ENCODE measurements at regions not wholly inside any gene's neighbourhood (a gene's known extent, or its start where the extent isn't known, plus 50 kb on each side); places are given as distances from the start of the nearest gene placed in this dataset.
"Not testable (repeated sequence)": the region's sequence is repeated elsewhere in the genome, so short reads cannot be mapped to it uniquely, and the experiment has no call there.

DNA sequence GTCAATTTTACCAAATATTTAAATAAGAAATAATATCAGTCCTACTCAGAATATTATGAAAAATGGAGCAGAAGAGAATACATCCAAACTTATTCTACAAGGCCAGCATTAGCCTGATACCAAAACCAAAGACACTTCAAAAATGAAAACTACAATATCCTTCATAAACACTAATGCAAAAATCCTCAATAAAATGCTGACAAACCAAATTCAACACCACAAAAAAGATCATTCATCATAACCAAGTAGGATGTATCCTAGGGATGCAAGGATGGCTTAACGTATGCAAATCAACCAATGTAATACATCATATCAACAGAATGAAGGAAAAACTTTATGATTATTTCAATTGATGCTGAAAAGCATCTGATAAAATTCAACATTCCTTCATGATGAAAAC is 352.4 kb upstream of the ADGRB3 start:
- Histone ChIP-seq H3K27me3 (no peaks in the 10 kb centered on the region), H3K9me3 (no peaks in the 10 kb centered on the region), H3K4me3 (no peak overlapping the region), H3K36me3 (no peaks in the 10 kb centered on the region)
- no peak for DNase-seq

DNA sequence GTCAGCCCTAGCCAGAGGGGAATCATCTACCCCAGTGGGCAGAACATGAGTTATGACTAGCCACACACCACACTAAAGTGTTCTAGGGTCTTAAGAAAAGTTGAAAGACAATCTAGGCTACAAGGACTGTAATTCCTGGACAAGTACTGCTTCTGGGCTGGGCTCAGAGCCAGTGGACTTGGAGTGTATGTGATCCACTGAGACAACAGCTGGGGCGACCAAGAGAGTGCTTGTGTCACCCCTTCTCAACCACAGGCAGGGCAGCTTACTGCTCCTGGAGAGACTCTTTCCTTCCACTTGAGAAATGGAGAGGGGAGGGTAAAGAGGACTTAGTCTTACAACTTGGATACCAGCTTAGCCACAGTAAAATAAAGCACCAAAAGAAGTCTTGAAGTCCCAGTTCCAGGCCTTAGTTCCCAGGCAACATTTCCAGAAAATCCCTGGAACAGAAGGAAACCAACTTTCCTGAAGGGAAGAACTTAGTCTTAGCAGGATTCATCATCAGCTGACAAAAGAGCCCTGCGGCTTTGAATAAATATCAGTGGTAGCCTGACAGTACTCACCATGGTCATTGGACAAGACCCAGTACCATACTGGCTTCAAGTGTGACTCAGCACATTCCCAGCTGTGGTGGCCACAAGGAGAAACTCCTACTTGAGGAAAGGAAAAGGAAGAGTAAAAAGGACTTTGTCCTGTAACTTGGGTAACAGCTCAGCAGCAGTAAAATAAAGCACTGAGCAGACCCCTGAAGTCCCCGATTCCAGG is 355.1 kb upstream of the ADGRB3 start:
- Histone ChIP-seq H3K36me3 (no peaks in the 10 kb centered on the region), H3K4me3 (no peak overlapping the region), H3K9me3 (no peaks in the 10 kb centered on the region), H3K27me3 (no peaks in the 10 kb centered on the region)
- peak; percentile 57 for DNase-seq

DNA sequence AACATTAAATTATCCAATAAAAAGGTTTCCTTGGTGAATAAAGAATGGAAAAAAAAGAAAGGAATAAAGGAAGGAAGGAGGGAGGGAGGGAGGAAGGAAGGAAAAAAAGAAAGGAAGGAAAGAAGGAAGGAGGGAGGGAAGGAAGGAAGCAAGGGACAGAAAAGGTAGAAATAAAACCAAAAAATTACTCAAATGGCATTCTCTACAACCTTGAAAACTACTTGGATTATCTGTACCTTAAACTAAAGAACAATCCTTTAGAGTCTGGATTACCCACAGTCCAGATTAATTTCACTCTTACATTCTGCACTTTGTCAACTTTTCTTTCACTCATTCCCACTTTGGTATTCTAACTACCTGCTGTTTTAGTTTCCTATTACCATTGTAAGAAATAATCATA is 361.8 kb upstream of the ADGRB3 start:
- DNase-seq = no peak
- no peaks in the 10 kb centered on the region for H3K36me3 ChIP-seq
- no peaks in the 10 kb centered on the region for H3K27me3 ChIP-seq
- H3K9me3 ChIP-seq = no peaks in the 10 kb centered on the region
- no peak overlapping the region for H3K4me3 ChIP-seq

DNA sequence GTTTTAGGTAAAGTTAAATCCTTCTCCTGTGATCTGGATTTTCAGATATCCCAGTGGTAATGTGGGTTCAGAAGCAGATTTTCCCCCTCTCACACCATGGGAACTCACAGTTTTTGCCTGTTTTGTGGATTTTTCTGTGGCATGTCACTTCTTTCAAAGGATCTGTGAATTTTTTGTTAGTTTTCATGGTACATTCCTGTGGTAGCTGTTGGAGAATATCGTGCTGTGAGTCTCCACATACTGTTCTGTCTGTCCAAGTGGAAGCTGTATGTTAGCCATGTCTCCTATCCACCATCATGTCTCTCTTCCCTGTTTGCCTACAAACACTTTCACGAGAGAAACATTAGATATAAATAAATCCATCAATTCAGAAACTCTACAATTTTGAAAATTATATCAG is 378.7 kb upstream of the ADGRB3 start:
- Histone ChIP-seq H3K9me3 (no peaks in the 10 kb centered on the region), H3K27me3 (no peaks in the 10 kb centered on the region), H3K4me3 (no peak overlapping the region), H3K36me3 (no peaks in the 10 kb centered on the region)
- no peak for DNase-seq

DNA sequence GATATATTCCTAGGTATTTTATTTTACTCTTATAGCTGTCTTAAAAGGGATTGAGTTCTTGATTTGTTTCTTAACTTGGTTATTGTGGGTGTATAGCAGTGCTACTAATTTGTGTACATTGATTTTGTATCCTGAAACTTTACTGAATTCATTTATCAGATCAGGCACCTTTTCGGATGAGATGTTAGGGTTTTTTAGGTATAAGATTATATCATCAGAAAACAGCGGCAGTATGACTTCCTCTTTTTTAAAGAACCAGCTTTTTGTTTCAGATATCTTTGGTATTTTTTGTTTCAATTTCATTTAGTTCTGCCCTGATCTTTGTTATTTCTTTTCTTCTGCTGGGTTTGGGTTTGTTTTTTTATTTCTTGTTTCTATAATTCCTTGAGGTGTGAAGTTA is 382.4 kb upstream of the ADGRB3 start:
- no peak for DNase-seq
- Histone ChIP-seq H3K27me3 (no peaks in the 10 kb centered on the region), H3K4me3 (no peak overlapping the region), H3K36me3 (no peaks in the 10 kb centered on the region), H3K9me3 (no peaks in the 10 kb centered on the region)

DNA sequence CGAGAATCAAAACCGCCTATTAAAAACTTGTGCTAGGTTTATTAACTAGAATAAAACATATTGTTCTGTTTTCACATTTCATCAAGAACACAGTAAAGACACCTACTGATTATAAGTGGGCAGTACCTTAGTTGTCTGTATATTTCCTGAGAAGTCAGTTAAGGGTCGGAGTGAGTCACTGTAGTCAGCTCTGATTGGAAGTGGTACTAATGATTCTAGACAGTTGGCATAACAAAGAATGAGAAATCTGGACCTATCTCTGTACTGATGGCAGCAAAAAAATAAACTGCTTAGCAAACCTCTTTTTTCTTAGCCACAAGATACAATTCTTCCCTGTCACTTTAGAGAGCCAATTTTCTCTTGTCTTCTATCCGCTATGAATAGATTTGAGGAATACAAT is 387.3 kb upstream of the ADGRB3 start:
- H3K9me3 ChIP-seq = no peaks in the 10 kb centered on the region
- no peaks in the 10 kb centered on the region for H3K27me3 ChIP-seq
- H3K36me3 ChIP-seq = no peaks in the 10 kb centered on the region
- no peak for DNase-seq
- H3K4me3 ChIP-seq = no peak overlapping the region

DNA sequence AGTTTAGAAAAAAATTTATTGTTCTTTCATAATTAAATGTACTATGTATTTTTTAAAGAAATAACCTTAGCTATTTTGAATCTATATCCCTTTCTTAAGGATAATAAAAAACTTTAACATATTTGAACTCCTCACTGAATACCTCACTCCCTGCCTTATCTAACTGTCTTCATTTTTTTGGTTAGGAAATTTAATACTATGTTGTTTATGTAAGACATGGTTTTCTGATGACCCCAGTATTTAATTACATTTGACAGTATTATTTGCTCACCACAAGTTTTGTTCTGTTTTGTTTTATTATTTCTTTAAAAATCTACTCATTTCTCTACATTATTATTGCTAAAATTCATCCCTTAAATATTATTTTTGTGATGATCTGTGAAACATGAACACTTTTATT is 394.4 kb upstream of the ADGRB3 start:
- H3K9me3 ChIP-seq = no peaks in the 10 kb centered on the region
- DNase-seq = no peak
- H3K36me3 ChIP-seq = no peaks in the 10 kb centered on the region
- no peak overlapping the region for H3K4me3 ChIP-seq
- no peaks in the 10 kb centered on the region for H3K27me3 ChIP-seq

DNA sequence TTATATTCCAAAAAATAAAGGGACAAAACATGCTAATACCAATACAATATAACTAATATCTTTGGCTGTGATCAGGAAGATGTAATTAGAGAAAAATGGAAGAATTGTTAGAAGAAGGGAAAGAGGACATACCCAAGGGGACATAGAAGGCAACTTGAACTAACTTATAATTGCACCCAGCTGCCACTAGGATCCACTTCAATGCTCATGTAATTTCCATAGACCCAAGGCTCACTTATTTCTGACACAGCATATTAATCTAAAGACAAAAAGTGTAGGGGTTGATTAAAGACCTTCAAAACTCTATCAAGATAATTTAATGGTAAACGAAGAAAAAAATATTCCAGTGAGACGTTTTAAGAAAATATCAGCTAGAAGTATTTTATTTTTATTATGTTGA is 396.0 kb upstream of the ADGRB3 start:
- H3K4me3 ChIP-seq = no peak overlapping the region
- DNase-seq = no peak
- no peaks in the 10 kb centered on the region for H3K36me3 ChIP-seq
- H3K9me3 ChIP-seq = no peaks in the 10 kb centered on the region
- no peaks in the 10 kb centered on the region for H3K27me3 ChIP-seq

DNA sequence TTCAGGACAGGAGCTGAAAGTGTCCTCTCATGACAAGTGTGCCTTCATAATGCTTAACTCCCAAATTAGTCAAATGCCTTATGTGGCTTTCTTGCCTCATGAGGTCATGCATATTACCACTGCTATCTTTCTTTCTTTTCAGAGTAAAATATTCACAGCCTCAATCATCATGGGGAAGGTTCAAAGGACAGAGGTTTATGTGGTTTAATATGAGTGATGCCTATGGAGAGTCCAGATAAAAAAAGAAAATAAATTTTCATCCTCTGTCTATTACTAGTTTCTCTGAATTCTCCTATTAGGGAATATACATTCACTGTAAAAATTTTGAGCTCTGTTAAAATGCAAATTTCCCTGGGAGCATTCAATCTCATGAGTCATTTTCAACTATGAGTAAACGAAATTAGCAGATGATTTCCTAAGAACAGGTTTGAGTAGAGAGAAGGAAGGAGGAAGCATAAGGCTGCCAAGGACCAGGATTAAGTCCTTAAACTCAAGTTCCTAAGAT is 396.9 kb upstream of the ADGRB3 start:
- no peak for DNase-seq
- no peaks in the 10 kb centered on the region for H3K9me3 ChIP-seq
- H3K4me3 ChIP-seq = no peak overlapping the region
- no peaks in the 10 kb centered on the region for H3K27me3 ChIP-seq
- no peaks in the 10 kb centered on the region for H3K36me3 ChIP-seq

DNA sequence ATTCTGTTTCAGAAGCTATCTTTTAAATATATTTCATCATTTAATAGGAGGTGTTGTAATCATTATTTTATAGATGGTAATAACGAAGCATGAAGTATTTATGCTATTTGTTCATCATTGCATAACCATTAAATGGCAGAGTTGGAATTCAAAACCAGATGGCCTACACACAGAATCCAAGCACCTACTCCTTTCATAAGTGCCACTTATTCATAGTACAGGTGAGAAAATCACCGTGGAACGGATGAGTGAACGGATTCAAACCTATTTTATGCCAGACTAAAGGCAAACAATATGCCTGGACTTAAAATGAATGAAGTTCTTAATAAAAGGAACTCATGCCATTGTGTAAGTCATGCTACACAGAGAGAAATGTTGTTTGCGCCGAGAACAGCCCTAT is 397.9 kb upstream of the ADGRB3 start:
- Histone ChIP-seq H3K36me3 (no peaks in the 10 kb centered on the region), H3K9me3 (no peaks in the 10 kb centered on the region), H3K27me3 (no peaks in the 10 kb centered on the region), H3K4me3 (no peak overlapping the region)
- no peak for DNase-seq

DNA sequence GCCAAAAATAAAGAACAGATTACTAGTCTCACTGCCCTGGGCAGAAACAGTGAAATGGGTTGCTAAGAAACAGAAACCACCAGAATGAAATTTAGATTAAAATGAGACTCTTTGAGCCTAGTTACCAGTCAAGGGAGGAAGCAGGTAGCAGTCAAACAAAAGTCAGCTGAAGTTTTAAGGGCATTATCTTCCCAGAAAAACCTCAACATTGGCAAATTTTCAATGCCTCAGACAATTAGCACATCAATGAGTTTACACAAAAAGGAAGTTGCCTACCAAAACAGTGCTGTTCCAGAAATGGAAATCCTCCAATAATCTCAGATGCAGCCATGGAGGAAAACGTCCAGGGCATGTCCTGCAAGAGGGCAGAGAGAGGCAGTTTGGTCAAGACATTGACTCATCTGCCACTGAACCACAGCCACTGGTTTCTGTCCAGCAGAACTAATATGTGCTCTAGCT is 399.7 kb upstream of the ADGRB3 start:
- DNase-seq = peak; percentile 19
- Histone ChIP-seq H3K36me3 (no peaks in the 10 kb centered on the region), H3K27me3 (no peaks in the 10 kb centered on the region), H3K9me3 (no peaks in the 10 kb centered on the region), H3K4me3 (no peak overlapping the region)

DNA sequence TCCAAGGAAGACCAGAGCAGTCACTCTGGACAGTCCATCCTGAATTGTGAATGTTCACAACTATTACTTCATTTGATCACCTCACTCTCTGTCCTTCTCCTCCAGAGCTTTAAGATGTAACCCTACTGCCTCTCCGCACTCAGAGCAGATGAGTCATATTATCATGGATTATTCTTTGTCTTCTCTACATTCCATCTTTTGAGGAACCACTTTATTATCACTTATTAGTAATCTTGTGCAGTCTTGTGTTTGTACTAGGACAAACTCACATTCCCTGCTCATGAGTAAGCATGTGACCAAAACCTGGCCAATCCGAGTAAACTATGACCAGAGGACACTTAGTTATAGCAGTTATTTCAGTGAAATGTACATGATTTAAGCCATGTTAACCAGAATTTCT is 401.5 kb upstream of the ADGRB3 start:
- Histone ChIP-seq H3K4me3 (no peak overlapping the region), H3K27me3 (no peaks in the 10 kb centered on the region), H3K36me3 (no peaks in the 10 kb centered on the region), H3K9me3 (no peaks in the 10 kb centered on the region)
- DNase-seq = no peak

DNA sequence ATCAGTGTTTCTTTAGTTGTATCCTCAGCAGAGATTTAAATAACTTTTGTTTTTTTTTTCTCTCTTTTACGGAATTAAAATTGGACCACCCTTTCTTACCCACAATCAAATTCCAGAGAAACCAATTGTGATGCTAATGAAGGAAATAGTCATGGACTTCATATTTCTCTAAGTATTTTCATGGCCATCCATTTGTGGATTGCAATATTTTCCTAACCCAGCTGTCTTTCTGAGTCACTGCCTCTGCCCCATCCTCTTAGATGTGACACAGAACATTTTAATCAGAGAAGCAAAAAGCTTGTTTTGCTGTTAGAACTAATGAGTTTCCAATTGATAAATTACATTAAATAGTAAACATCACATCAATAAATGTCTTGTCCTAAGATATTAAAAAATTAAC is 405.5 kb upstream of the ADGRB3 start:
- H3K36me3 ChIP-seq = no peaks in the 10 kb centered on the region
- no peaks in the 10 kb centered on the region for H3K9me3 ChIP-seq
- DNase-seq = no peak
- H3K27me3 ChIP-seq = no peaks in the 10 kb centered on the region
- no peak overlapping the region for H3K4me3 ChIP-seq

DNA sequence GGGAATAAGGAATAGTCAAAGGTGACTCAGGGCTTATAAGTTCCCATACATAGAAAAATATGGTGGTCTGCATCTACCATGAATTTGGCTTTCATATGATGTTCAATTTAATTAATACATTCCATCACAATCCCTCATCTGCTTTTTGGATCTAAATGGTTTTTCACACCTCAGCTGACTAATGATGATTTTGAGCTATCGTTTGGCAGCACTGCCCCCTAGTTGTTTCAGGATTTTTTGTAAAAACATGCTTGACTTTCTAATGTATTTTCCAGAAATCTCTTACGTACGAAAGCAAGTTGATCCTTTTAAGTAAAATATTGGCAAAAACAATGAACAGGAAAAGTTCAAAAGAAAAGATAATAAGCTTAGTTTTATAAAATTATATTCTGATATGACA is 408.6 kb upstream of the ADGRB3 start:
- H3K9me3 ChIP-seq = no peaks in the 10 kb centered on the region
- H3K27me3 ChIP-seq = no peaks in the 10 kb centered on the region
- H3K36me3 ChIP-seq = no peaks in the 10 kb centered on the region
- DNase-seq = no peak
- no peak overlapping the region for H3K4me3 ChIP-seq

DNA sequence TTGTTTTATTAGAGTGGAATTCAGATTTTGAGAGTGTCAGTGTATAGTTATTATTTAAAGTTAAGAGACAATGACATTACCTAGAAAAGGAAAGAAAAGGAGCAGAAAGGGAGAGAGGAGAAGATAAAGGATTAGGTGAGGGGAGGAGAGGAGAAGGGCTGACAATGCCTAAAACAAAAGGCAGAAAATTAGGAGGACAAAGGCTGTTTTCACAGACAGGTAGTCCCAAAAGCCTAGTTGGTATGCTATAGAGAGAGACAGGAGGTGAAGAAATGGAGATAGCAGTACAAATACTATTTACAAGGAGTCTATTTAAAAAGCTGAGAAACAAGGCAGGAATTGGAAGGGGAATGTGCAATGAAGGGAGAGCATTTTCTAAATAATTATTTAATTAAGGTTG is 409.4 kb upstream of the ADGRB3 start:
- Histone ChIP-seq H3K4me3 (no peak overlapping the region), H3K27me3 (no peaks in the 10 kb centered on the region), H3K9me3 (no peaks in the 10 kb centered on the region), H3K36me3 (no peaks in the 10 kb centered on the region)
- no peak for DNase-seq

DNA sequence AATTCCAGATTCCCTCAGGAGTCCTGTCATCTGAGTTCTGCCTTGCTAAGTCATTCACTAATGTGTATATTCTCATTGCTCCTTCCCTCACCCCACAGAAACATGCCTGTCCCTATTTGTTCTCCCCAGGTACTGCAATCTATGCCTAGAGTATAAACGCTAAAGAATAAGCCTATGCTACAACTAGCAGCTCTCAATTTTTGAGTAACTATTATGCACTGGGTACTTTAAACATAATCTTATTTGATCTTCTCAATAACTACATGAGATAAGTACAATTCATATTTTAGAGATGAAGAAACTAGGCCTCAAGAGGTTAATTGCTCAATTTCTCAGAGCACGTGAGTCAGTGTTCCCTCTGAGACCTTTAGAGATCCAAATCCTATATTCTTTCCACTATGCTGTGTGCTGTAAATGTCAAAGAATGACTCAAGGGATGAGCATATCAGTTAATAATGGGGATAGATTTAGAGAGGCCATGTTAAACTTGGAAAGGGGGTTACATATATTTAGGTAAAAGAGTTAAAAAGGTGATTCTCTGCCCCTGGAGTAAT is 423.8 kb upstream of the ADGRB3 start:
- Histone ChIP-seq H3K36me3 (no peaks in the 10 kb centered on the region), H3K27me3 (no peaks in the 10 kb centered on the region)

DNA sequence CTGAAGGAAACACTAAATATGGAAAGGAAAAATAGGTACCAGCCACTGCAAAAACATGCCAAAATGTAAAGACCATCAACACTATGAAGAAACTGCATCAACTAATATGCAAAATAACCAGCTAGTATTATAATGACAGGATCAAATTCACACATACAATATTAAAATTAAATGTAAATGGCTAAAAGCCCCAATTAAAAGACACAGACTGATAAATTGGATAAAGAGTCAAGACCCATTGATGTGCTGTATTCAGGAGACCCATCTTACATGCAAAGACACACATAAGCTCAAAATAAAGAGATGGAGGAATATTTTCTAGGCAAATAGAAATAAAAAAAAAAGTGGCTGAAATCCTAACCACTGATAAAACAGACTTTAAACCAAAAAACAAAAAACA is 427.5 kb upstream of the ADGRB3 start:
- H3K36me3 ChIP-seq, DNase-seq: not testable (repeated sequence)

More for the DNA sequence above, 423.8 kb upstream of the ADGRB3 start:
- Histone ChIP-seq H3K4me3 (no peak overlapping the region), H3K9me3 (no peaks in the 10 kb centered on the region)
- DNase-seq = no peak

DNA sequence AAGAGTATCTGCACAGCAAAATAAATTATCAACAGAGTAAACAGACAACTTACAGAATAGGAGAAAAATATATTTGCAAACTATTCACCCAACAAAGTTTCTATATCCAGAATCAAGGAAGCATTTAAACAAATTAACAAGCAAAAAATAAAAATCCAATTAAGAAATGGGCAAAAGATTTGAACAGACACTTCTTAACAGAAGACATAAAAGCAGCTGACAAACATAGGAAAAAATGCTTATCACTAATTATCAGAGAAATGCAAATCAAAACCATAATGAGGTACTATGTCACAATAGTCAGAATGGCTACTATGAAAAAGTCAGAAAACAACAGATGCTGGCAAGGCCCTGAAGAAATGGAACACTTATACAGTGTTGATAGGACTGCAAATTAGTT is 434.2 kb upstream of the ADGRB3 start:
- Histone ChIP-seq H3K36me3 (no peaks in the 10 kb centered on the region), H3K4me3 (no peak overlapping the region), H3K27me3 (no peaks in the 10 kb centered on the region), H3K9me3 (no peaks in the 10 kb centered on the region)
- DNase-seq = no peak

More for the DNA sequence above, 427.5 kb upstream of the ADGRB3 start:
- not testable (repeated sequence) for H3K27me3 ChIP-seq, H3K4me3 ChIP-seq, H3K9me3 ChIP-seq

Data from MG63 (cell line).